SU-DHL-6 (cell line): ENCODE measurements at regions not wholly inside any gene's neighbourhood (a gene's known extent, or its start where the extent isn't known, plus 50 kb on each side); places are given as distances from the start of the nearest gene placed in this dataset.

ENCODE experiments used
- CTCF ChIP-seq: fragments of 200-600 bp; sonication (generic); IDR thresholded peaks from one replicate; pipeline ENCODE4 v1.5.1; 2017; ENCODE audit warnings: antibody characterized with exemption, mild to moderate bottlenecking, low read length, moderate library complexity; ENCODE audit not compliant: insufficient read depth, poor library complexity, severe bottlenecking
- EZH2phosphoT487 ChIP-seq: fragments of 200-600 bp; sonication (generic), shearing (Covaris generic); conservative IDR thresholded peaks from 2 replicates; pipeline ENCODE4 v1.6.1; 2018; ENCODE audit warnings: mild to moderate bottlenecking, antibody characterized with exemption, low read length, moderate library complexity, mixed read lengths

GRCh38 chr3:18546632-18547031 lies 121.5 kb upstream of the SATB1 start:
- TF ChIP-seq CTCF (no peak), EZH2phosphoT487 (no peak)
